GM21723 (cell line): ENCODE measurements at regions not wholly inside any gene's neighbourhood (a gene's known extent, or its start where the extent isn't known, plus 50 kb on each side); places are given as distances from the start of the nearest gene placed in this dataset.
"Not testable (repeated sequence)": the region's sequence is repeated elsewhere in the genome, so short reads cannot be mapped to it uniquely, and the experiment has no call there.

Experiments used
- ATAC-seq: cut with Tn5 transposase; IDR thresholded peaks from one replicate; pipeline ENCODE4 v1.9.1; 2021; ENCODE audit warnings: mild to moderate bottlenecking, moderate library complexity; ENCODE audit not compliant: unreplicated experiment

DNA sequence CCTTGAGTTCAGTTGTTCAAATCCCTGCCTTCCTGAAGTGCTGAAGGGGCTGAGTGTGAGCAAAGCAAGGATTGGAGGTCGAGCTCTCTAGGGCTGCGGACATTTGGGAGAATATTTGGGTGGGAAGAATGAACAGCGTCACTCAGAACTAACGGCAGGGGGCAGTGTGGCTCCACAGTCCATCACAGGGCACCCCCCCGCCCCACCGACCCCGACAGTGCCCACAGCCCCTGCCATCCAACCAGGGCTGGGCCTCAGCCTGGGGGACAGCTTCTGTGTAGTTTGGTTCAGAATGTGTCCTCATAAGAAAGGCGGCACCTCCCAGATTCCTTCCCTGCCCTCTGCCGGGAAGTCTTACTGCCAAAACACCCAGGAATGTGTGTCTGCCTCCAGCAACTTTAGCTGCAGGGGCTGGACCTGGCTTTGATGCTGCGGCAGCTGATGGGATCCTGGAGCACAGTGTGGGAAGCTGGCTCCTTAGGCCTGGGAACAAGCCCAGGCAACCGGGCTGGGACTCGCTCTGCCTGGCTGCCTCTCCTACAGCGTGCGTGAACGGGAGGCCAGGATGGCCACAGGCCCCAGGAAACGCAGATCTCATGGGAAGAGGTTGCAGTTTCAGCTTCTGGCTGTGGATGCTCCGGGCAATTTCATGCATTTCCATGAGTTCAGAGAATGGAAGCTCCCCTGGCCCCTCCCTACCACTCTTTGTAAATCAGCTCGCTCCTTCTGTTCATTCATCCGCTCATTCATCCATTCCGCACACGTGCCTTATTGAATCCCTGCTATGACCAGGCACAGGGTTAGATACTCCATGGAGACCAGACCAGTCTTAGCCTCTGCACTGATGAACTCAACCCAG, 104.9 kb upstream of the TMPRSS2 start:
- ATAC-seq: no peak

DNA sequence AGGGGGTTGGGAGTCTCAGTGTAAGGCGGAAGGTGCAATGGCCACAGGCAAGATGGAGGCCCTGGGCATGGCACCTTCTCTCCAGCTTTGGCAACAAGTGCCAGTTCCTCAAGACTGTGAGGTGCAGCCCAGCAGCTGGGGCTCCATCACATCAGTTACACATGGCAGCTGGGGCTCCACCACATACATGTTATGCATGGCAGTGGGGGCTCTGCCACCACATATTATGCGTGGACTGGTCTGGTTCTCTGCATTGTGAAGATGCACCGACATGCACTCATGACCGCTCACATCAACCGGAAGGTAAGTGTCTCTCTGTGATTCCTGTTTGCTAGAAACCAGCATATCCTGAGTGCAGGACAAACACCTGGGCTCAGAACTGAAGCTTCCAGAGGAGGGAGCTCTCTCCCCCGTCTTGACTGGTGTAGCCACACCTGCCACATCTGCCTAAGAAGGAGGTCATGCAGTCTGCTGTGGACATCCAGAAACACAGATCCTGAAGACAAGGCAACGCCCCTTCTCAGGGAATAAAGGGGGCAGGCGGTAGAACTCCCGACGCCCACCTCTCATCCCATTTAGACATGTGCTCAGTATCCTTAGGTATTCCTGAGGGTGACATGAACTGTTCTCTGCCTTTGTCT, 104.1 kb upstream of the TMPRSS2 start:
- no peak for ATAC-seq

DNA sequence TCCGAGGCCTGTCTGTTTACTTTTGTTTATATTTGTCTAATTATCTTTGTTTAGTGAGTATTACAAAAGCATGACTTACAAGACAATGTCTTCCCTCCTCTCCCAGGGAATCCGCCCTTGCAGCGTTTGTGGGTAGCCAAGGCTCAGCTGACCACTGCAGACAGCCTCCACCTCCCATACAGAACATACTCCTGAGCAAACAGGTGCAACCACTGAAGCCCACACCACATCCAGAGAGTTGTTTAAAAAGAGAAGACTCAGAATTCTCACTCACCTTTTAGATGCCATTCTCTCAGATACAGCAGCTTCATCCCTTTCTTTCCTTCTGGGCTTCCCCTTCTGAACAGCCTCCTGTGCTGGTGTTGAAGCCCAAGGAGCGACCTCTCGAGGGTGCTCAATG, 103.5 kb upstream of the TMPRSS2 start:
- no peak for ATAC-seq

DNA sequence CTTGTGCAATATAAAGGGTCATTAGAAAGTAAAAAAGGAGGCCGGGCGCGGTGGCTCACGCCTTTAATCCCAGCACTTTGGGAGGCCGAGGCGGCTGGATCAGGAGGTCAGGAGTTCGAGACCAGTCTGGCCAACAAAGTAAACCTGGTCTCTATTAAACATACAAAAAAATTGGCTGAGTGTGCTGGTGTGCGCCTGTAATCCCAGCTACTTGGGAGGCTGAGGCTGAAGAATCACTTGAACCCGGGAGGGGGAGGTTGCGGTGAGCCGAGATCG, 102.8 kb upstream of the TMPRSS2 start:
- not testable (repeated sequence) for ATAC-seq

DNA sequence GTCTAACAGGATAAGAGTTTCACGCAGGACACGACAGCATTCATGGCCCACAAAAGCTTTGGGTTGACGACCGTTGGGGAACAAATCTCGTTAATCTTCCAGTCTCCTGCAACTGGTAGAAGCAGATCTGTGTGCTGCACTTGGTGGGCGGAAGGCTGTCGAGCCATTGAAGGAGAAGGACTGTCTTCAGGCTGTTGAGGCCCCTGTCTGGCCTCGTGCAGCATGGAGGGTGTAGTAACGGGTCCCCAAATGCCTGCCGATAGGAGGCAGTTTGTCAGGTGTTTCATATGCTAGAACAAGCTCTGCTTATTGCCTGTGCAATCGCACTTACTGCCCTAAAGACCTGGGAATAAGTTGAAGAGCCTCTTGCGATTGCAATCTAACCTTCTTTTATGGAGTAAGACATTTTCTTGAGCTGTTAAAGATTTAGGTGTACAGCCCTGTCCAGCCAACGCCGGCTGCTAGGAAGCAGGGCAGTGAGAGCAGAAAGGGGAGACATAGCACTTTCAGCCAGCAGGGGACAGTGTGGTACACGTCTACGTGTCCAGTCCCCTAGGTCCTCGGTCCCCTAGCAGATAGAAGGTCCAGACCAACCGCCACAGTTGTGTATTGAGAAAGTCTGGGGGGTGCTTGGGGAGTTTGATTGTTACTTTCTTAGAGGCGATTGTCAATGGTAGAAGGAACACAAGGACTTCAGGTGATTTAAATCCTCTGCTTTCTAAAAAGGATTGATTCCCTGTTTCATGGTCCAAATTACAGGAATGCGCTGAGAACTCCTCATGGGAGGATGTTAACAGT, 102.3 kb upstream of the TMPRSS2 start:
- no peak for ATAC-seq

DNA sequence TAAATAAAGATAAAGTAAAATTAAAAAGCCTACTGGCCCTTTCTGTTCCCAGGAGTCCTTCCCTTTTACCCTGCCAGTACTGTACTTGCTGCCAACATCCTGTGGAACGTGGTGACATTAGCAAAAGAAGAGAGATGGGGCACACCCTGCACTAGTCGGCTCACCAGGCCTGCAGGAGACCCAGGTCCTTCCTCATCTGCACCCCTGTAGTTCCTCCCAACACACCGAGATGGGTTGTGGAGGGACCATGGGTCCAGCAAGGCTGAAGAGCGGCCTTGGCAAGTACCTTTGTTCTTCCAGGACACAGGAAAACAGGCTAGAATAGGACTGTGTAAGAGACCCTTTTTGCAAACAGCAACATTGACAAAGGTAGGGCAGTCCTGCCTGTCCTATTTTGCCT, 98.7 kb upstream of the TMPRSS2 start:
- ATAC-seq: no peak

DNA sequence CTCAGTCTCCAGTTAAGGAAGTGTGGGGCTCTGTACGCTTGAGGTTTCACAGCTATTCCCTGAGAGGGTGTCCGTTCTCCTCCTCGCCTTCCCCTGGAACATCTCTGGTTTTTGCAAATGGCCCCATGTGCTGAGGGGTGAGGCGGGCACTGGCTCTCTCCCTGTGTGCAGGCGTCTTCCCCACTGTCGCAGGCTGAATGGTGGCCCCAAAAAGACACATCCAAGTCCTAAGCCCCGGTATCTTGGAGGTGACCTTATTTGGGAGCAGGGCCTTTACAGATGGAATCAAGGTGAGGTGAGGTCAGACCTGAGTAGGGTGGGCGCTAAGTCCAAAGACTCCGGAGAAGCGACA, 98.0 kb upstream of the TMPRSS2 start:
- ATAC-seq: no peak

DNA sequence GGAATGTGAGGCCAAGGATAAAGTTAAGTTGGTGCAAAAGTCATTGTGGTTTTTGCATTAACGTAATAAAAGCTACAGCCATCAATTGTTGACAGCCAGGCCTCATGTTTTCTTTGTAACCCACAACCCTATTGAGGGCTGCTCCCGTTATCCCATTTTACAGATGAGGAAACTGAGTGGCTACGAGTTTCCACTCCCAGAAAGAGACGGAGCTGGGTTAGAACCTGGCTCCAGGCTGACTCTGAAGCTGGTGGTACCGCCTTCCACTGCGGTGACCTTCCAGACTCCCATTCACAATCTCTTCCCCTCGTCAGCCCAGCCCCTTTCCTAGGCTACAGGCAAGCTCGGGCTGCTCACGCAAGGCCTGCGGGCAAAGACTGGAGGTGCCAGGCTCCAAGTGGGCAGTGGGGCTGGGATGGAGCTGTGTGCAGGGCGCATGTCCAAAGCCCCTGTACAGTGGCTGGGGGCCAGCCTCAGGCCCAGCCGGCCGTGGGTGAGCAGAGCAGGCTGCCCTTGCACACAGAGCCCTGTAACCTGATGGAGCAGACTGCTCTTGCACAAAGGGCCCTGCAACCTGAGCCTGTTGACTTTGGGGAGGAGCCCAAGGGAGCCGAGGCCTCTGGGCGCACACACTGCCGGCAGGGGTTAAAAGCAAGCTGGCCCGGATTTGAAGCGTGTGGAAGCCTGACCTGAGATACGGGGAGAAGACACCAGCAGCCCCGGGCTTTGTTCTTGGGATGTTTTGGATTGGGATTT, 97.4 kb upstream of the TMPRSS2 start:
- ATAC-seq: no peak

DNA sequence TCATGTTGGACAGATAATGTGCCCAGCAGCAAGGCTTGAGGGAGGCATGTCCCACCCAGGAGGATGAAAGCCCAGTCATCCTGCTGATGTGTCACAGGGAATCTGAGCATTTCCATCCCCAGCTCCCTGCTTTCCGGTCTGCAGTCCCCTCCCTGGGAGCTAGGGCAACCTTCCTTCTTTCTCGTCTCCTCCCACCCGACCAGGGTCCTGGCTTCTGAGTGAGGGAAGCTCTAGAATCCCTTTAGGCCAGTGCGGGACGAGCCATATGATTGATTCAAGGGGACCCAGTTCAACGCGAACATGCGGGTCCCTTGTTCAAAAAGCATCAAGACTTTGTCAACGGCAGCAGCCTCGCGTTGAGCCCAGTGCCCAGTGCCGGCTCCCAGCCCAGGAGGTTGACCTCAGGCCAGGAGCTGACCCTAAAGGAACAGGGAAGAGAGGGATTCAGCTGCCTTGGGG, 96.7 kb upstream of the TMPRSS2 start:
- no peak for ATAC-seq

DNA sequence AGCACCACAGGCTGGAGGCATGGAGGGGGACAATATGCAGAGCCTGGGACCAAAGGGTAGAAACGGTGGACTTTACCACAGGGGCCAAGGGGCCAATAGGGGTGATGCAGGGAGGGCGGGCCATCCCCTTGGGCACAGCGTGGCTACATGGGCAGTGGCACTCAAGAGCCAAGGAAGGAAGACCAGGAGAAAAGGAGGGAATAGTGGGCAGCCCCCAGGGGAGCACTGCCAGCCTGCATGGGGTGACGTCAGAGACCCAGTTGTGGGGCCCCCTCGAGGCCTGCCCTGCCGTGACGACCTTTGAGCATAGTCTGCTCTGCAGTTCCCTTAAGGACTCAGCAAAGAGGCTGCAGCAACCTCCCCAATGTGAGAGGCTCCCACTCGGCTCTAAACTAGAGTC, 95.5 kb upstream of the TMPRSS2 start:
- no peak for ATAC-seq

DNA sequence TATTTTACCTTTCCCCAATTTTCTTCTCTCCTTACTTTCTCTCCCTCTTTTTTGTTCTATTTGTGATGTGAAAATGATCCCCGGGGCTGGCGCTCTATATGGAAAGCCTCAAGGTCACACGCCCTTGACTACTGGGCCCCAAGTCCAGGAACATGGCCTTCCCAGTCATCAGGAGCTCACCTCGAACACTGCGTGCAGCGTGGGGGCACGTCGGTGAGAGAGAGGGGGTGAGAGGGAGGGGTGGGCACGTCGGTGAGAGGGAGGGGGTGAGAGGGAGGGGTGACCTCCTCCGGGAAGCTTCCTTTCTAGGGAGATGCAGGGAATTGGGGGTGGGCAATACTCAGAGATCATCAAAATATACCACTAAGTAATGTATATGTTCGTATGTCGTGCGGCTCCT, 94.6 kb upstream of the TMPRSS2 start:
- no peak for ATAC-seq

DNA sequence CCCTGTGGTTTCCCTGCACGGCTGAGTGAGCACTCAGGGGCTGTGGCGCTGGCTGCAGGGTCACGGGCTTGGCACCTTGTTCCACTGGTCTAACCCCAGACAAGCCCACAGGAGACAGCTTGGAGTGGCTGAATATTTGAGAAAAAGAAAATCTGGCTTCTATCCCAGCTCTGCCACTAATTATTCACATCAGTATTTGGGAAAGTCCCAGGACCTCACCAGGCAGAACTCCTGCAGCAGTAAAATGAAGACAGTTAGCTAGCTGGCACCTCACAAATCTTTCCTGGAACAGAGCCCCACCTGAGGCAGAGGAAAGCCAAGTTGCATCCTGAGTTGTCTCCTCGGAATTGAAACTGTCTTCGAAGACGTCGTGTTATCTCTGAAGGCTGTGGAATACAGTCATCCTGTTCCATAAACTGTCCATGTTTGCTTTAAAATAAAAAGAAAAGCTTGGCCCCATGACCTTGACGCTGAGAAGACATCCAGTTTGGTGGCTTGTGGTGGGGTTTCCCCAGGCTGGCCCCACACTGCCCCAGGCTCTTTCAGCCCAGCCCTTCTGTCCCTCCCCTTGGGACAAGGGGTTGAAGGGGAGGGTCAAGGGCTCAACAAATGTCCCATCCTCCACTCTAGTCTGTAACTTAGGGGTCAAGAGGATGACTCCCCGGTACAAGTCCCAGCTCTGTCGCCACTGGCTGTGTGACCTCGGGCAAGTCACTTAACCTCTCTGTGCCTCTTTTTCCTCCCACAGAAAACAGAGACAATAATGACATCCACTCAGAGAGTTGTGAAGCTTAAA, 93.8 kb upstream of the TMPRSS2 start:
- no peak for ATAC-seq

DNA sequence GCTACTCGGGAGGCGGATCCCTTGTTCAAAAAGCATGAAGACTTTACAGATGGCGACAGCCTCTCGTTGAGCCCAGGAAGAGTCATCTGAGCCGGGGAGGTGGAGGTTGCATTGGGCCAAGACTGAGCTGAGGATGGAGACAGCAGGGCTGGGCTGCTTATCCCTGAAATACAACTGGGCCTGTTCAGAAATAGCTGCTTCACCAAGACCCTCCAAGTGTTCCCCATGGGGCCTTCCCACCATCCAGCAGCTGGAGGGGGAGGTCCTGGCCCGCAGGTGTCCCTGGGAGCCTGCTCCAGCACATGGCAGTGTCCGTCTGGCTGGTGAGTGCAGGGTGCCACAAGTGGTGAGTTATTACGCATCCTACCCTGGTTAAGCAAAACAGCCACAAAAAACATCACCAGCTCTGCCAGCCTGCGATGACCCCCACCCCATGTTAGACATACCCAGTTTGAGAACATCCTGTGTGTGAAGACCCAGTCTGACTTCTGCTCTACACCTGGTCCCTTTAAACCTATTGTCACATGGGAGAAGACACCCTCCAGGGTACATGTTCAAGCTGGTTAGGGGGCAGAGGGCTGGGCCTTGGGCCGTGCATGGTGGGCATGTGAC, 93.1 kb upstream of the TMPRSS2 start:
- no peak for ATAC-seq

DNA sequence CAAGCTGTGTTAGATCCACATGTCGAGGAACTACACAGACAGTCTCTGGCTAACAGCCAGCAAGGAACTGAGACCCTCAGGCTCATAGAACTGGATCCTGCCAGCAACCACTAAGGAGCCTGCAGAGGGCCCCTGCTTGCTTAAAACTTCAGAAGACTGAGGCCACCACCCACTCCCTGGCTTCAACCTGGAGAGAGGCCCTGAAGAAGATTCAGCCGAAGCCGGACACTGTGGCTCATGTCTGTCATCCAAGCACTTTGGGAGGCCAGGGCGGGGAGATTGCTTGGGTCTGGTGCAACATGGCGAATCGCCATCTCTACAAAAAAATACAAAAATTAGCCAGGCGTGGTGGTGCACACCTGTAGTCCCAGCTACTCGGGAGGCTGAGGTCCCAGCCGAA, 92.6 kb upstream of the TMPRSS2 start:
- ATAC-seq: no peak

DNA sequence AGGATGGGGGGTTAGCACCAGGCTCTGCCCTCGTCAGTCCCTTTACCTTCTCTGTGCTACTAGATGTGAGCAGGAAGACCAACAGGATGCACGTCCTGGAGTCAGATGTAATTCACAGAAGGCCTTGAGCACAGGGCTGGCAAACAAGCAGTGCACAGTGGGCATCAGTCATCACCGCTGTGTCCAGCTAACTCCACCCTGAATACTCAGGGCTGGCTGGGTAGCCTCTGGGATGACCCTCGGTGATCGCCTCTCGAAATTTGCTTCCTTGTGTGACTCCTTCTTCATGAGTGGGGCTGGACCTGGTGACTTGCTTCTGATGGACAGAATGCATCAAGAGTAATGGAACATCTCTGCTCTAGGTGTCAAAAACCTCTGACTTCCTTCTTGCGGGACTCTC, 92.2 kb upstream of the TMPRSS2 start:
- no peak for ATAC-seq

DNA sequence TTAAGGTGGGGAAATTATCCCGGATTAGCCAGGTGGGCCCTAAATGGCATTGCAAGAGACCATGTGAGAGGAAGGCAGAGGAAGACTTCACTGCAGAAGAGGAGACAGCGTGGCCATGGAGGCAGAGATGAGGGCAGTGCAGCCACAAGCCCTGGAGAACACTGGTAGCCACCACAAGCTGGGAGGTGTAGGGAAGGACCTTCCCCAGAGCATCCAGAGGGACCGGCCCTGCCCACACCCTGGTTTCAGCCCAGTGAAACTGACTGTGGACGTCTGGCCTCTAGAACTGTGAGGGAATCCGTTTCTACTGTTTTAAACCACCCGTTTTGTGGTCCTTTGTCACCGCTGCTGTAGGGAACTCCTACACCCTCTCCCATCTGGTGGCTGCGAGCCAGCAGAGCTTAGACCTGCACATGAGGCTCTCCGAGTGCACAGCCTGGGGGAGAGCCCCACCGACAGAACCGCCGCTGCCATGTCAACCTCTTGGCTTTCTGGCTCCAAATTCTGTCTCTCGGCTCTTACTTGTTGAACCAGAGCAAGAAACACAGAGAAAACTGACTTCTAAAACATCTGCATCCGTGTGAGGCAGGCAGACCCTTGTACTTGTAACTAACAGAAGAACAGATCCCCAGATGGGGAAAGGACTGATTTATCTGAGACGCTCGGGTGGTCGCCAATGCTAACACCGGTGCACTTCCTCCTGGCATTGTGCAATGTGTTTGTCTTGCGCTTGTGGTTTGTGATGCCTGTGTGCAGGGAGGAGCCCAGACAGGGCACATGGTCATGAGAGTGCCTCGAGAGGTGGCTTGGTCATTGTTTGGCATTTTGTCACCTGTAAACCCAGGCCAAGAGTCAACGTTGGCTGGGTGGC, 90.8 kb upstream of the TMPRSS2 start:
- ATAC-seq: no peak

DNA sequence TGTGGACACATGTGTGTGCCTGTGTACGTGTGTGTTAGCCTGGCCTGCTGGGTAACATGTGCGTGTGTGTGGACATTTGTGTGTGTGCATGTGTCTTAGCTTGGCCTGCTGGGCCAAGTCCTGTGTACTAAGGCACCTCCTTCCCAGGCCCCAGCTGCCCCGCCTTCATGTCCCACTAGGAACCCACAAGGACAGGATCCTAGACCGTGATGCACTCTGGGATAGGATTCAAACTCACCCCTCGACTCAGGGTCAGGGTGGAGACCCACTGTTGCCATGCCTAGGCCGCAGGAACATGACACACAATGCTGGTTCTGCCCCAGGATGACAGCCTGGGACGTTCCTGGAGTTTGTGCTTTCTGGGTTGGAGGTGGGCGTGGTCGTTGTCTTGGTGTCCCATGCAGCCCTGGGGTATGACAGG, 89.9 kb upstream of the TMPRSS2 start:
- no peak for ATAC-seq

DNA sequence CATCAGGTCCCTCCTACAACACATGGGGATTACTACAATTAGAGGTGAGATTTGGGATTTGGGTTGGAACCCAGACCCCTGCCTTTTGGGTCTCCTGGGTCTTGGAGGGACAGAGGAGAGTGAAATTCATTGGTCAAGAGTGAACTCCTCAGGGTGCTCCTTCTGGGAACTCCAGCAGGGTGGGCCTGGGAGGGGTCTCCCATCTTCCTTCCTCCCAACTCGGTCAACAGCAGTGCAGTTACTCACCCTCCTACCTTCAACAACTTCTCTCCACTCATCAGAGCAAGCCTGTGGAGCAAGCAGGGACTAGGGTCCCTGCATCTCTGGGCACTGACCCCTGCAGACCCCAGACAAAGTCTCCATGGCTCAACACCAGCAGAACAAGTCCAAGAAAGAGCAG, 89.3 kb upstream of the TMPRSS2 start:
- no peak for ATAC-seq
